ENCODE measurements at regions not wholly inside any gene's neighbourhood (a gene's known extent, or its start where the extent isn't known, plus 50 kb on each side); places are given as distances from the start of the nearest gene placed in this dataset.

GRCh38 chr11:79922641-79923040, 481.8 kb upstream of the TENM4 start (continued):
- no peak for TF ChIP-seq IRF9 (CRISPR knock-in tag; IDR thresholded peaks at IDR 0.05; ENCODE audit: borderline replicate concordance)

- Histone ChIP-seq H3K36me3 (replicated peaks in 1 of 2; ENCODE audit: control insufficient read depth in 1 of 2, insufficient read depth in 2 of 2, low read length in 2 of 2) (no peaks in the 10 kb centered on the region), H3K27me3 (ENCODE audit: control insufficient read depth in 1 of 2, insufficient read depth in 2 of 2, low read length in 2 of 2) (no peaks in the 10 kb centered on the region), H3K9me3 (ENCODE audit: low read length) (no peaks in the 10 kb centered on the region), H3K4me3 (replicated peaks in 1 of 3; ENCODE audit: insufficient read depth in 1 of 3, low read depth in 2 of 3, low read length in 3 of 3) (no peak overlapping the region), H3K4me2 (ENCODE audit: low read depth, low read length) (no peak overlapping the region), H2AFZ (ENCODE audit: low read length) (no peak overlapping the region), H4K20me1 (ENCODE audit: insufficient read depth, low read length) (no peaks in the 10 kb centered on the region), H3K9ac (ENCODE audit: insufficient read depth, low read depth, low read length) (no peak overlapping the region), H3K79me2 (ENCODE audit: insufficient read depth, low read length) (no peaks in the 10 kb centered on the region), H3K27ac (ENCODE audit: extremely low read length, insufficient read depth, low read length) (no peak overlapping the region), H3K4me1 (ENCODE audit: insufficient read depth, low read length) (no peaks in the 10 kb centered on the region)
- intact Hi-C loops (cut with micrococcal nuclease; ENCODE audit: unreplicated experiment) (no loop called here), in situ Hi-C loops (cut with HindIII; ENCODE audit: extremely low pct_ligation_motif_present, low pct_unique_long_range_greater_than_20kb) (no loop called here)
- 0% methylated on average over 1 of the region's 1 CpG for WGBS (ENCODE audit: low lambda C conversion rate)
- TF ChIP-seq ZNF784 (CRISPR knock-in tag; IDR thresholded peaks at IDR 0.05; ENCODE audit: borderline replicate concordance) (no peak), ZNF691 (CRISPR knock-in tag; IDR thresholded peaks at IDR 0.05; ENCODE audit: borderline replicate concordance, low read depth) (no peak), KLF11 (CRISPR knock-in tag; IDR thresholded peaks at IDR 0.05) (no peak), ZNF446 (CRISPR knock-in tag; IDR thresholded peaks at IDR 0.05) (no peak), ZNF574 (CRISPR knock-in tag; IDR thresholded peaks at IDR 0.05) (no peak), HOXA5 (CRISPR knock-in tag; IDR thresholded peaks at IDR 0.05) (no peak), HOXA7 (CRISPR knock-in tag; IDR thresholded peaks at IDR 0.05) (no peak), SAP130 (CRISPR knock-in tag; IDR thresholded peaks at IDR 0.05; ENCODE audit: low read depth) (no peak), SCMH1 (CRISPR knock-in tag; IDR thresholded peaks at IDR 0.05; ENCODE audit: borderline replicate concordance) (no peak), PPARG (CRISPR knock-in tag; conservative IDR thresholded peaks at IDR 0.05) (no peak), ZNF780A (CRISPR knock-in tag; IDR thresholded peaks at IDR 0.05) (no peak), CSRNP1 (CRISPR knock-in tag; IDR thresholded peaks at IDR 0.05) (no peak), SIX1 (CRISPR knock-in tag; IDR thresholded peaks at IDR 0.05; ENCODE audit: borderline replicate concordance) (no peak), MED8 (CRISPR knock-in tag; IDR thresholded peaks at IDR 0.05; ENCODE audit: insufficient replicate concordance) (no peak)
- DNase-seq (ENCODE audit: low spot score), result no peak
- no peak for ATAC-seq
- no peak for FAIRE-seq
- BruUV-seq (replicated peaks), result no TSS peak
- ChIA-PET CTCF (ENCODE audit: low intra/inter-chr PET ratio, low total read pairs) (no interaction called here), POLR2A (no interaction called here)
Observed at GRCh38 chr11:79920480-79920879, 479.6 kb upstream of the TENM4 start.
